AG09319 (cell line): ENCODE measurements at regions not wholly inside any gene's neighbourhood (a gene's known extent, or its start where the extent isn't known, plus 50 kb on each side); places are given as distances from the start of the nearest gene placed in this dataset.
"Not testable (repeated sequence)": the region's sequence is repeated elsewhere in the genome, so short reads cannot be mapped to it uniquely, and the experiment has no call there.

Experiments used
- DNase-seq: peaks from one replicate; pipeline ENCODE4 v3.0.0-alpha.2; 2010; ENCODE audit warnings: low read depth; ENCODE audit errors: extremely low read depth

GRCh38 chr9:41075671-41076070, 52.8 kb downstream of the FOXD4L6 start:
- not testable (repeated sequence) for DNase-seq

GRCh38 chr9:41074356-41074942, 54.0 kb downstream of the FOXD4L6 start:
- DNase-seq: not testable (repeated sequence)

GRCh38 chr9:41073471-41074243, 54.8 kb downstream of the FOXD4L6 start:
- not testable (repeated sequence) for DNase-seq

DNA sequence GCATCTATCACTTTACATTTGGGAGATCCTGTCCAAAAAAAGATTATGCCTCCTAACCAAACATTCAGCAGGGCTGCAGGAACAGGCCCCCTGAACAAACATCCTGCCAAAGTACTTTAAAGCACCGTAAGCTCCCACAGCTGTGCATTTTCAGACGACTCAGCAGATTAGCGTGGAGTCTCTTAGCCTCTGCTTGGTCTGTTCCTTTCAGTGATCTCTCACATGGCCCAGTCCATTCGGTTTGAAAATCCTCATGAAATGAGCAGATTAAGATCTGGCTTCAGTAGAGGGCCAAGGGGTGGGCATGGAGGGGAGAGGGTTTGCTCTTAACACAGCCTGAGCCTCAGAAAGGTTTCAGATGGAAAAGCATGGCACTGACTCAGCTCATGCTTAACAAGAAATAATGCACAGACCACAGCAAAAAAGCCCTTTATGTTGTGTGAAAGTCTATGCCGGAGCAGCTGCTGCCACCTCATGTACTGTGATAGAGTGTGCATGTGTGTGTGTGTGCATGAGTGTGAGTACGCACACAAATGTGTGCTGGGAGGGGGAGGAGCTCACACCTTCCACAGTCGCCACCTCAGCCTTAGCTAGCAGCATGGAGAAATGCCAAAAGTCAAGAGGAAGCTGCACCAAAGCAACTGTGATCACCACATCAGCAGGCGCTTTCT, 64.2 kb downstream of the FOXD4L6 start:
- DNase-seq: not testable (repeated sequence)

GRCh38 chr9:41063243-41063642, 65.2 kb downstream of the FOXD4L6 start:
- not testable (repeated sequence) for DNase-seq

GRCh38 chr9:41059603-41060002, 68.9 kb downstream of the FOXD4L6 start:
- not testable (repeated sequence) for DNase-seq

DNA sequence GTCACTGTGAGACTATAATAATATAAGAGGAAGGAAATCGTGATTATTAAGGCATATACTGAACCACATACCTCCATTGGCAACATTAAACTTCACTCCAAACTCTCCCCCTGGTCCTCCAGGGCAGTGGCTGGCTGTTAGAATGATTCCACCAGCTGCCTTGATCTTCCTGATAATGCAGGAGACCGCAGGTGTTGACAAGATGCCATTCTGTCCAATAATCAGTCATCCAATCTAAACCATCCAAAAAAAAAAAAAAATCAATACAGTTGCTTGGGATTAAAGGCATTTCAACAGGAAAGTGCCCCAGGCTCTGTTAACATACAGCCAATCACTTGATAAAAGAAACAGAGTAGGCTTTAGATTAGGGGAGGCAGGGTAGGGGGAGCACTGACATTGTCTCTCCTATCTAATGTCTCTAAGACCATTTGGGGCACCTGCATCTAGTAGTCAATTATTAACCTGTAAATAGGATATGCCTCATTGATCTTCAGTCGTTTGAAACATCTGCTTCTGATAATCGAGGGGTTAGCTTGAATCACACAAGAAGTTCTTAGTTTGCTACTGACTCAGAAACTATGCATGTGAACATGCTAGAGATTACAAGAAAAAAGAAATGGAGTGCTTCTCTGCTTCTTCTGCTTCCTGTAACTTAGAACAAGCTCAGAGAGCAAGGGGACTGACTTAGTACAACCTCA, 74.7 kb downstream of the FOXD4L6 start:
- DNase-seq: not testable (repeated sequence)

DNA sequence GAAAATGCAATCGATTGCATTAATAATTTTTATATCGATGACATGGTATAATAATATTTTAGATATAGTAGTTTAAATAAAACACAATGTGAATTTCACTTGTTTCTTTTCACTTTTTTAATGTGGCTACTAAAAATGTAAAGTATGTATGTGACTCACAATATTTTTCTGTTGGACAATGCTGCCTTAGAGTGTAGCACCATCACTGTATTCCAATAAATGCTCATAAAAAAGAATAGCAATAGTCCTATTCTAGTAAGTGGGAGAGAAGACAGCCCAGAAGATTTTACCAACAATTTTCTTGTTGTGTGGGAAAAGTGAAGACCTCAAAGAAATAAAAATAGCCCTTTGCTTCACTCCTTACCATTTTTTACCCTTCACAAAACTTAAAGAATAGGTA, 79.8 kb downstream of the FOXD4L6 start:
- DNase-seq: not testable (repeated sequence)

DNA sequence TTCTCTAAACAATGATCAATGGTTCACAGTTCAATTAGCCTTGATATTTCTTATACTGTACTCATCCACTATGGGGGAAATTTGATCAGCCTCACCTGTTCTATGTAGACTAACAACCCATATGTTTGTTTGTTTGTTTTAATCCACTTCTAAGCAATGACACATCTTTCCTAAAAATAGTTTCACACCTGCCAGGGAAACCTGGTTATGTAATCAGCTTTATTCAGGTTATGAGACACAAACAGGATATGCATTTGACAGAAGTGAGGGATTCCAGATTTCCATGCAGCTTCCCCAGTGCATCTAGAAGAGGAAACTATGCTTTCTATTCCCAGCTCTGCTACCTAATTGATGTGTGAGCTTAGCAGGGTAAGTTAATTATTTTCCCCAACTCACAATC, 80.7 kb downstream of the FOXD4L6 start:
- not testable (repeated sequence) for DNase-seq

- not testable (repeated sequence) for DNase-seq
These were observed 83.6 kb downstream of the FOXD4L6 start for GRCh38 chr9:41044930-41045329.

DNA sequence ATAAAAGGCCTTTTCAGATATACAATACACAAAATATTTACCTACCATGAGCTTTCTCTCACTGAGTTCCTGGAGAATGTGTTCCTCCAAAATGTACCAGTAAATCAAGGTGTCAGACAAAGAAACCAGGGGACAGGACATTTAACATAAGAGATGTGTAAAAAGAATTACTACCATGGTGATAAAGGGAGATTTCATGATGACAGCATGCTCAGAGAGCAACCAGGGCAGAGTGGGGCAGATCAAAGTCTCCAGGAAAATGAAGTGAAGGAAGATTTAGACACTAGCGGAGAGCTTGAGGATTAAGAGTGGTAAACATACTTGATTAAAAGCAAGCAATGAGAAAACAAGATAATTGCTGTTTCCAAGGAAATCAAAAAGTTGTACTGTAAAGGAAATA, 85.0 kb downstream of the FOXD4L6 start:
- DNase-seq: not testable (repeated sequence)

DNA sequence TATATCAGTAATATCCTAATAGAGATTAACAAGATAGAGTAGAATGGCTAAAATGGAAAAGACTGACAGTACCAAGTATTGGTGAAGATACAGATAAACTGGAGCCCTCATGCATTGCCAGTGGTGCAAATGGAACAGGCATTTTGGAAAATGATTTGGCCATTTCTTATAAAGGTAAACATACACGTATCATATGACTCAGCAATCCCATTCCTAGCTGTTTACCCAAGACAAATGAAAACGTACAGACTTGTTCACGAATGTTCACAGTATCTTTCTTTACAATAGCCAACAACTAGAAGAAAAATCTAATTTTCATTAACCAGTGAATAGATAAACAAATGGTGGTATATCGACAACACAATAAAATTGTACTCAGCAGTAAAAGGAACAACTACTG, 86.4 kb downstream of the FOXD4L6 start:
- not testable (repeated sequence) for DNase-seq

DNA sequence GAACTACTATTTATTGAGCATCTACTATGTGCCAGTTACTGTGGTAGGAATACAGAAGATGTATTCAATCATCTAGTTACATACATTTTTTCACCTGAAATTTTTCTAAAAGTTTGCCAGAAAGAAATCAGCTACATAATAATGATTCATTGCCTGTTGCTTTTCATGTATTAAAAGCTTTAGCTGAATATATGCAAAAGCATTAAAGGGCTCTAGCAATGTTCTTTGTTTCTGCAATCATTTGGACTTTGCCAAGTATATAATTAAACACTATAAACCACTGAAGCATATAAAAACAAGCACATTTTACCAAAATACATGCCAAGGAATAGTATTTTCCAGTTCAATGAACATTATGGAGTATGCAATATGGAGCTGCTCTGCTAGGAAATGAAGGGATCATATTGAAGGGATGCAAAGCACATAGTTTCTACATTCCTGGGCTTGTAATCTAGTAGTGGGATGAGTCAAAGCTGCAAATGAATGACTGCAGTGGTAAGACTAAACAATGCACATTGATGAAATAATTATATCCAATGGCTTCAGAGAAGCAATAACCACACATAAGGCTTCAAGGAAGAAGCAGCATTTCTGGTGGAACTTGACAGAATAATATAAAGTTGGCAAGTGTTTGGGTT, 87.7 kb downstream of the FOXD4L6 start:
- not testable (repeated sequence) for DNase-seq

DNA sequence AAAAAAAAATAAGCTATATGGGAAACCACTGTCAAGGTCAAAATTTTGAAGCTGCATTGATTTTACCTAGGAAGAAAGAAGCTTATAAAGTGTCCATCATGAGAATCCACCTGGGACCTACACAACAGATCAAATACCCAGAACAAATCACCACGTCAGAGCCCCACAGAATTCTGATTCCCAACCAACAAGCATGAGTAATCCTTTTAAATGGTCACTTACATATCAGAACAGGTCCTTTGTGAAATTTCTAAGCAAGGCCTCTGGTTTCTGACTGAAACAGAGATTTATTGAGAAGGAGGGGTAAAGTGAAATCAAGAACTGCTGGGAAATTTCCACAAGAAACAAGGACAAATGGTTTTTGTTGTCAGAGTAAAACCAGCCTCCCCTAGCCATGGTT, 93.2 kb downstream of the FOXD4L6 start:
- not testable (repeated sequence) for DNase-seq

- DNase-seq: peak; percentile 44
These were observed 93.7 kb downstream of the FOXD4L6 start for GRCh38 chr9:41034699-41035197.

GRCh38 chr9:41033877-41034276, 94.6 kb downstream of the FOXD4L6 start:
- DNase-seq: not testable (repeated sequence)

DNA sequence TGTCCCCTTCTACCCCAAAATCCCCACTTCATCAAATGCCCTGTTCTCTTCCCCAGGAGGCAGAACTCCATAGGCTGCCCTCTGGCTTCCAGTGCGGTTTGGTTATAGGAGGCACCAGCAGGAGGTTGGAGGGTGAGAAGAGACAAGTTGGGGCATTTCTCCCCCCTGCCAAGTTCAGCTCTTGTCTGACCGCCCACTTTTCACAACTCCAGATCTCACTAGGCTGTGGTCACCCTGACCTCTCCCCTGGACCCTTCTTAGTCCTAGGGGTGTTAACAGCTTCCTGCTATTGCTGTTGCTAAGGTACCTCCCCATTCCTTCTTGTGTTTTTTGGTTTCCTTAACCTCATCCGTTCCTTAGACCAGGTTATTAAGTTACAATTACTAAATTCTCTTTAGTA, 95.1 kb downstream of the FOXD4L6 start:
- DNase-seq: not testable (repeated sequence)

DNA sequence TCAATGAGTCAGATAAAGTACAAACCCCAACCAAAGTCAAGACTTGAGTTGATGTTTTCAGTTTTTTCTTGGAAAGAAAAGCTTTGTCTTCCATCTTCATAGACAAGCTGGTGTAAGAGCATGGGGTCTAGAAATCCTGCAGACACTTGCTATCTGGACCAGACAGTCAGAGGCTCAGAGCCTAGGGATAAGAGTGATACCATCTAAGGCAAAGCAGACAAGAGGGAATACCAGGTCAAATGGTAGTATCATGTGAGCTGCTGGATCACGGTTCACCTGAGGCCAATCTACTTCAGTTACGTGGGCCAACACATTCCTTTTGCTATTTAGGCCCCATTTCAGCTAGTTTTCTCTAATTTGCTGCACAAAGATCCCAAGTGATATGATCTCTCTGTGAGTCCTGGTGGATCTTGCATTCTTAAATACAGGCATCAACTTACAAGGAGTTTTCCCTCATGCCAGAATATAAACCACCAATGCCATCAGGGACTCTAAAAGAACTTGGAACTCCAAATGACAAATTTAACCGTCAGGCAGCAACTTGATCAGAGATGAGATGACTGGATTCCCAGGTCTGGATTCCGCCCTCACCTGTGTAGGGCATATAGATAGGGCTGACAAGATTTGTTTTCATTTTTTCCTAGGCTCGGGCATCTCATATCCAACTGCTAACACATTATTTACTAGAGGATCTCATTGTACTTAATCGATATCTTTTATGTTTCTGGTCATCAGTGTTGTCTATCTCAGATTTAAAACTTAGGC, 101.4 kb downstream of the FOXD4L6 start:
- DNase-seq: not testable (repeated sequence)

DNA sequence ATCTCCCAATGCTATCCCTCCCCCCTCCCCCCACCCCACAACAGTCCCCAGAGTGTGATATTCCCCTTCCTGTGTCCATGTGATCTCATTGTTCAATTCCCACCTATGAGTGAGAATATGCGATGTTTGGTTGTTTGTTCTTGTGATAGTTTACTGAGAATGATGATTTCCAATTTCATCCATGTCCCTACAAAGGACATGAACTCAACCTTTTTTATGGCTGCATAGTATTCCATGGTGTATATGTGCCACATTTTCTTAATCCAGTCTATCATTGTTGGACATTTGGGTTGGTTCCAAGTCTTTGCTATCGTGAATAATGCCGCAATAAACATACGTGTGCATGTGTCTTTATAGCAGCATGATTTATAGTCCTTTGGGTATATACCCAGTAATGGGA, 106.1 kb downstream of the FOXD4L6 start:
- not testable (repeated sequence) for DNase-seq
